HEK293 (cell line): ENCODE measurements at regions not wholly inside any gene's neighbourhood (a gene's known extent, or its start where the extent isn't known, plus 50 kb on each side); places are given as distances from the start of the nearest gene placed in this dataset.

Source experiments
- CTCF ChIA-PET: fragments of 350-600 bp; formaldehyde crosslinking; extraction: SDS; loops from one replicate; lab custom pipeline; 2021; ENCODE audit warnings: antibody characterized with exemption; lab: Yijun Ruan, JAX
- POLR2A ChIA-PET: fragments of 300-600 bp; formaldehyde crosslinking; extraction: SDS; loops from one replicate; lab custom pipeline; 2020; ENCODE audit warnings: antibody characterized with exemption, inconsistent platforms; lab: Yijun Ruan, JAX
- H3K27ac ChIP-seq: fragments of 200-500 bp; sonication (Bioruptor generic); 2 replicates; pipeline ENCODE4 v1.5.1; 2014; ENCODE audit warnings: low read depth, low read length, control low read depth, inconsistent platforms; ENCODE audit errors: extremely low read depth
- H3K36me3 ChIP-seq, 2 experiments: fragments of 200-500 bp in 1 of 2; sonication (Bioruptor generic) in 1 of 2; 1 replicate in 1 of 2; 2 replicates in 1 of 2; pipeline ENCODE4 v1.5.1; 2014 to 2017; ENCODE audit warnings: inconsistent platforms in 2 of 2, low read length in 2 of 2; ENCODE audit not compliant: control insufficient read depth in 2 of 2, insufficient read depth in 1 of 2
- H3K4me1 ChIP-seq: fragments of 200-500 bp; sonication (Bioruptor generic); 2 replicates; pipeline ENCODE4 v1.5.1; 2014; ENCODE audit warnings: mild to moderate bottlenecking, low read length, inconsistent platforms; ENCODE audit not compliant: control insufficient read depth, insufficient read depth
- H3K4me3 ChIP-seq: 2 replicates; pipeline ENCODE4 v1.5.1; 2011; ENCODE audit warnings: low read depth, mild to moderate bottlenecking, control low read depth, low read length, moderate library complexity
- H3K9me3 ChIP-seq: fragments of 200-500 bp; sonication (Bioruptor generic); 2 replicates; pipeline ENCODE4 v1.5.1; 2014; ENCODE audit warnings: low read depth, low read length, inconsistent platforms; ENCODE audit not compliant: control insufficient read depth, insufficient read depth
- GFI1B ChIP-seq: fragments of 450-650 bp; formaldehyde crosslinking; IDR thresholded peaks from 2 replicates; pipeline ENCODE4 v1.5.1; 2016; ENCODE audit warnings: missing biosample characterization, missing genetic modification characterization
- GLI2 ChIP-seq: fragments of 450-650 bp; formaldehyde crosslinking; IDR thresholded peaks from 2 replicates; pipeline ENCODE4; 2017; ENCODE audit warnings: missing biosample characterization, missing genetic modification characterization, low read depth, borderline replicate concordance
- GLIS1 ChIP-seq: fragments of 450-650 bp; formaldehyde crosslinking; IDR thresholded peaks from 2 replicates; pipeline ENCODE4 v1.5.1; 2016; ENCODE audit warnings: missing biosample characterization, missing genetic modification characterization
- MYNN ChIP-seq: fragments of 450-650 bp; formaldehyde crosslinking; IDR thresholded peaks from 2 replicates; pipeline ENCODE4 v1.5.1; 2016; ENCODE audit warnings: missing biosample characterization, missing genetic modification characterization, borderline replicate concordance
- SCRT2 ChIP-seq: fragments of 450-650 bp; formaldehyde crosslinking; IDR thresholded peaks from 2 replicates; pipeline ENCODE4 v1.5.1; 2016; ENCODE audit warnings: missing biosample characterization, missing genetic modification characterization
- TCF7L2 ChIP-seq: IDR thresholded peaks from 2 replicates; pipeline ENCODE4 v1.6.1; 2011; ENCODE audit warnings: low read depth, mild to moderate bottlenecking, inconsistent platforms, low read length, moderate library complexity, borderline replicate concordance
- YY2 ChIP-seq: fragments of 450-650 bp; formaldehyde crosslinking; IDR thresholded peaks from 2 replicates; pipeline ENCODE4 v1.5.1; 2016; ENCODE audit warnings: missing biosample characterization, missing genetic modification characterization
- ZBTB1 ChIP-seq: fragments of 450-650 bp; formaldehyde crosslinking; IDR thresholded peaks from 2 replicates; pipeline ENCODE4 v1.5.1; 2016; ENCODE audit warnings: missing biosample characterization, missing genetic modification characterization
- ZBTB6 ChIP-seq: fragments of 450-650 bp; formaldehyde crosslinking; IDR thresholded peaks from 2 replicates; pipeline ENCODE4 v1.5.1; 2017; ENCODE audit warnings: missing biosample characterization, missing genetic modification characterization
- ZIC2 ChIP-seq: fragments of 450-650 bp; formaldehyde crosslinking; IDR thresholded peaks from 2 replicates; pipeline ENCODE4 v1.5.1; 2016; ENCODE audit warnings: missing biosample characterization, missing genetic modification characterization
- ZNF140 ChIP-seq: fragments of 450-650 bp; formaldehyde crosslinking; IDR thresholded peaks from 2 replicates; pipeline ENCODE4 v1.5.1; 2016; ENCODE audit warnings: missing biosample characterization, missing genetic modification characterization
- ZNF146 ChIP-seq: fragments of 450-650 bp; formaldehyde crosslinking; IDR thresholded peaks from 2 replicates; pipeline ENCODE4 v1.5.1; 2016; ENCODE audit warnings: missing biosample characterization, missing genetic modification characterization
- ZNF16 ChIP-seq: fragments of 450-650 bp; formaldehyde crosslinking; IDR thresholded peaks from 2 replicates; pipeline ENCODE4 v1.5.1; 2016; ENCODE audit warnings: low read depth, missing biosample characterization, missing genetic modification characterization
- ZNF184 ChIP-seq: fragments of 450-650 bp; IDR thresholded peaks from 2 replicates; pipeline ENCODE4 v1.5.1; 2018; ENCODE audit warnings: missing biosample characterization, mild to moderate bottlenecking, missing genetic modification characterization
- ZNF19 ChIP-seq: fragments of 450-650 bp; formaldehyde crosslinking; IDR thresholded peaks from 2 replicates; pipeline ENCODE4; 2016; ENCODE audit warnings: missing biosample characterization, missing genetic modification characterization, low read depth
- ZNF202 ChIP-seq: fragments of 450-650 bp; formaldehyde crosslinking; IDR thresholded peaks from 2 replicates; pipeline ENCODE4 v1.5.1; 2016; ENCODE audit warnings: missing biosample characterization, missing genetic modification characterization, borderline replicate concordance
- ZNF221 ChIP-seq: fragments of 450-650 bp; formaldehyde crosslinking; IDR thresholded peaks from 2 replicates; pipeline ENCODE4 v1.5.1; 2017; ENCODE audit warnings: missing biosample characterization, missing genetic modification characterization, borderline replicate concordance
- ZNF292 ChIP-seq: fragments of 450-650 bp; formaldehyde crosslinking; IDR thresholded peaks from 2 replicates; pipeline ENCODE4 v1.5.1; 2016; ENCODE audit warnings: low read depth, missing biosample characterization, missing genetic modification characterization, borderline replicate concordance
- ZNF544 ChIP-seq: fragments of 450-650 bp; formaldehyde crosslinking; IDR thresholded peaks from 2 replicates; pipeline ENCODE4 v1.5.0; 2017; ENCODE audit warnings: missing biosample characterization, missing genetic modification characterization
- ZNF571 ChIP-seq: fragments of 450-650 bp; formaldehyde crosslinking; IDR thresholded peaks from 2 replicates; pipeline ENCODE4 v1.5.0; 2017; ENCODE audit warnings: missing biosample characterization, missing genetic modification characterization
- ZNF660 ChIP-seq: fragments of 450-650 bp; IDR thresholded peaks from 2 replicates; pipeline ENCODE4 v1.5.1; 2018; ENCODE audit warnings: missing biosample characterization, mild to moderate bottlenecking, missing genetic modification characterization
- ZNF664 ChIP-seq: fragments of 450-650 bp; formaldehyde crosslinking; IDR thresholded peaks from 2 replicates; pipeline ENCODE4 v1.5.1; 2016; ENCODE audit warnings: missing biosample characterization, missing genetic modification characterization
- TF ChIP-seq, protein P1 (sequence below): fragments of 450-650 bp; formaldehyde crosslinking; IDR thresholded peaks from 2 replicates; pipeline ENCODE4 v1.5.1; 2016; ENCODE audit warnings: missing biosample characterization, missing genetic modification characterization, borderline replicate concordance
- TF ChIP-seq, protein P2 (sequence below): fragments of 450-650 bp; formaldehyde crosslinking; IDR thresholded peaks from 2 replicates; pipeline ENCODE4 v1.5.1; 2016; ENCODE audit warnings: missing biosample characterization, missing genetic modification characterization
- TF ChIP-seq, protein P3 (sequence below): fragments of 450-650 bp; formaldehyde crosslinking; IDR thresholded peaks from 2 replicates; pipeline ENCODE4 v1.5.1; 2016; ENCODE audit warnings: missing biosample characterization, missing genetic modification characterization
- TF ChIP-seq, protein P4 (sequence below): fragments of 450-650 bp; formaldehyde crosslinking; IDR thresholded peaks from 2 replicates; pipeline ENCODE4 v1.5.1; 2017; ENCODE audit warnings: missing biosample characterization, missing genetic modification characterization

GRCh38 chr6:144856622-144857021, 571.5 kb downstream of the UTRN start (continued):
- TF ChIP-seq, protein P1, sequence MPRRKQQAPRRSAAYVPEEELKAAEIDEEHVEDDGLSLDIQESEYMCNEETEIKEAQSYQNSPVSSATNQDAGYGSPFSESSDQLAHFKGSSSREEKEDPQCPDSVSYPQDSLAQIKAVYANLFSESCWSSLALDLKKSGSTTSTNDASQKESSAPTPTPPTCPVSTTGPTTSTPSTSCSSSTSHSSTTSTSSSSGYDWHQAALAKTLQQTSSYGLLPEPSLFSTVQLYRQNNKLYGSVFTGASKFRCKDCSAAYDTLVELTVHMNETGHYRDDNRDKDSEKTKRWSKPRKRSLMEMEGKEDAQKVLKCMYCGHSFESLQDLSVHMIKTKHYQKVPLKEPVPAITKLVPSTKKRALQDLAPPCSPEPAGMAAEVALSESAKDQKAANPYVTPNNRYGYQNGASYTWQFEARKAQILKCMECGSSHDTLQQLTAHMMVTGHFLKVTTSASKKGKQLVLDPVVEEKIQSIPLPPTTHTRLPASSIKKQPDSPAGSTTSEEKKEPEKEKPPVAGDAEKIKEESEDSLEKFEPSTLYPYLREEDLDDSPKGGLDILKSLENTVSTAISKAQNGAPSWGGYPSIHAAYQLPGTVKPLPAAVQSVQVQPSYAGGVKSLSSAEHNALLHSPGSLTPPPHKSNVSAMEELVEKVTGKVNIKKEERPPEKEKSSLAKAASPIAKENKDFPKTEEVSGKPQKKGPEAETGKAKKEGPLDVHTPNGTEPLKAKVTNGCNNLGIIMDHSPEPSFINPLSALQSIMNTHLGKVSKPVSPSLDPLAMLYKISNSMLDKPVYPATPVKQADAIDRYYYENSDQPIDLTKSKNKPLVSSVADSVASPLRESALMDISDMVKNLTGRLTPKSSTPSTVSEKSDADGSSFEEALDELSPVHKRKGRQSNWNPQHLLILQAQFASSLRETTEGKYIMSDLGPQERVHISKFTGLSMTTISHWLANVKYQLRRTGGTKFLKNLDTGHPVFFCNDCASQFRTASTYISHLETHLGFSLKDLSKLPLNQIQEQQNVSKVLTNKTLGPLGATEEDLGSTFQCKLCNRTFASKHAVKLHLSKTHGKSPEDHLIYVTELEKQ: no peak
- TF ChIP-seq ZBTB1 (tag by site-specific recombination) (no peak), ZNF571 (no peak), YY2 (tag by site-specific recombination) (no peak), ZNF660 (tag by site-specific recombination) (no peak), GLI2 (no peak), TCF7L2 (no peak), GFI1B (tag by site-specific recombination) (no peak), SCRT2 (no peak), ZNF19 (no peak), ZNF664 (tag by site-specific recombination) (no peak), MYNN (no peak)
- TF ChIP-seq, protein P2, sequence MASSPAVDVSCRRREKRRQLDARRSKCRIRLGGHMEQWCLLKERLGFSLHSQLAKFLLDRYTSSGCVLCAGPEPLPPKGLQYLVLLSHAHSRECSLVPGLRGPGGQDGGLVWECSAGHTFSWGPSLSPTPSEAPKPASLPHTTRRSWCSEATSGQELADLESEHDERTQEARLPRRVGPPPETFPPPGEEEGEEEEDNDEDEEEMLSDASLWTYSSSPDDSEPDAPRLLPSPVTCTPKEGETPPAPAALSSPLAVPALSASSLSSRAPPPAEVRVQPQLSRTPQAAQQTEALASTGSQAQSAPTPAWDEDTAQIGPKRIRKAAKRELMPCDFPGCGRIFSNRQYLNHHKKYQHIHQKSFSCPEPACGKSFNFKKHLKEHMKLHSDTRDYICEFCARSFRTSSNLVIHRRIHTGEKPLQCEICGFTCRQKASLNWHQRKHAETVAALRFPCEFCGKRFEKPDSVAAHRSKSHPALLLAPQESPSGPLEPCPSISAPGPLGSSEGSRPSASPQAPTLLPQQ (tag by site-specific recombination): no peak
- TF ChIP-seq, protein P3, sequence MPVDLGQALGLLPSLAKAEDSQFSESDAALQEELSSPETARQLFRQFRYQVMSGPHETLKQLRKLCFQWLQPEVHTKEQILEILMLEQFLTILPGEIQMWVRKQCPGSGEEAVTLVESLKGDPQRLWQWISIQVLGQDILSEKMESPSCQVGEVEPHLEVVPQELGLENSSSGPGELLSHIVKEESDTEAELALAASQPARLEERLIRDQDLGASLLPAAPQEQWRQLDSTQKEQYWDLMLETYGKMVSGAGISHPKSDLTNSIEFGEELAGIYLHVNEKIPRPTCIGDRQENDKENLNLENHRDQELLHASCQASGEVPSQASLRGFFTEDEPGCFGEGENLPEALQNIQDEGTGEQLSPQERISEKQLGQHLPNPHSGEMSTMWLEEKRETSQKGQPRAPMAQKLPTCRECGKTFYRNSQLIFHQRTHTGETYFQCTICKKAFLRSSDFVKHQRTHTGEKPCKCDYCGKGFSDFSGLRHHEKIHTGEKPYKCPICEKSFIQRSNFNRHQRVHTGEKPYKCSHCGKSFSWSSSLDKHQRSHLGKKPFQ: no peak

DNA sequence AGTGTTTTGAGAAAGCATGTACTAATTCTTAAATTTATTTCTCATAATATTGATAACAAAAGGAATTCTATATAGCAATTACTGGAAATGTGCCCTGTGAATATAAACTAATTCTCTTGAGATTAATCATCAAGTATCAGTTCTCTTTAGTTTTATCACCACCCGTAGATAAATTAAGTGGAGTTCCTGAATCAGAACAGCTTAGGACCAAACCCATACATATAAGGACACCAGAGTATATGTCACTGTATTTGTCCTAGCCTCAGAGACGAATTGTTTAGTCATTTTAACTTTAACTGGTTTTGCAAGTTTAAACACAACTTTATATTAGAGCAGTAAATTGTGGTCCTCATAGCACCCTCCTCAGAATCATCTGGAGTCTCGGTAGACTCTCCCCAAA, 572.0 kb downstream of the UTRN start:
- TF ChIP-seq ZNF184 (tag by site-specific recombination): no peak
- TF ChIP-seq, protein P4, sequence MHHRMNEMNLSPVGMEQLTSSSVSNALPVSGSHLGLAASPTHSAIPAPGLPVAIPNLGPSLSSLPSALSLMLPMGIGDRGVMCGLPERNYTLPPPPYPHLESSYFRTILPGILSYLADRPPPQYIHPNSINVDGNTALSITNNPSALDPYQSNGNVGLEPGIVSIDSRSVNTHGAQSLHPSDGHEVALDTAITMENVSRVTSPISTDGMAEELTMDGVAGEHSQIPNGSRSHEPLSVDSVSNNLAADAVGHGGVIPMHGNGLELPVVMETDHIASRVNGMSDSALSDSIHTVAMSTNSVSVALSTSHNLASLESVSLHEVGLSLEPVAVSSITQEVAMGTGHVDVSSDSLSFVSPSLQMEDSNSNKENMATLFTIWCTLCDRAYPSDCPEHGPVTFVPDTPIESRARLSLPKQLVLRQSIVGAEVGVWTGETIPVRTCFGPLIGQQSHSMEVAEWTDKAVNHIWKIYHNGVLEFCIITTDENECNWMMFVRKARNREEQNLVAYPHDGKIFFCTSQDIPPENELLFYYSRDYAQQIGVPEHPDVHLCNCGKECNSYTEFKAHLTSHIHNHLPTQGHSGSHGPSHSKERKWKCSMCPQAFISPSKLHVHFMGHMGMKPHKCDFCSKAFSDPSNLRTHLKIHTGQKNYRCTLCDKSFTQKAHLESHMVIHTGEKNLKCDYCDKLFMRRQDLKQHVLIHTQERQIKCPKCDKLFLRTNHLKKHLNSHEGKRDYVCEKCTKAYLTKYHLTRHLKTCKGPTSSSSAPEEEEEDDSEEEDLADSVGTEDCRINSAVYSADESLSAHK (tag by site-specific recombination): no peak
- TF ChIP-seq ZNF202 (tag by site-specific recombination): no peak
- no peak for TF ChIP-seq ZNF221 (tag by site-specific recombination)
- TF ChIP-seq ZNF544: no peak
- TF ChIP-seq ZBTB6 (tag by site-specific recombination): no peak
- TF ChIP-seq ZNF16: no peak
- no peak for TF ChIP-seq ZIC2
- no peak for TF ChIP-seq ZNF292 (tag by site-specific recombination)
- no peak for TF ChIP-seq ZNF140 (tag by site-specific recombination)
- no peak for TF ChIP-seq GLIS1 (tag by site-specific recombination)
- TF ChIP-seq ZNF146 (tag by site-specific recombination): no peak
- TF ChIP-seq, all 188 proteins: peak for 0
- CTCF ChIA-PET: no interaction called here

More for the DNA sequence above, 572.0 kb downstream of the UTRN start:
- no peaks in the 10 kb centered on the region for H3K36me3 ChIP-seq
- POLR2A ChIA-PET: no interaction called here
- no peak overlapping the region for H3K4me3 ChIP-seq
- H3K9me3 ChIP-seq: no peaks in the 10 kb centered on the region
- H3K27ac ChIP-seq: no peak overlapping the region
- H3K4me1 ChIP-seq: no peaks in the 10 kb centered on the region
